Lower leg skin (tissue), 4 donors: ENCODE measurements at regions not wholly inside any gene's neighbourhood (a gene's known extent, or its start where the extent isn't known, plus 50 kb on each side); places are given as distances from the start of the nearest gene placed in this dataset.
A peak's percentile ranks its signal among the peaks of the same experiment; 100 is the strongest.

Source experiments
- DNase-seq, 2 donors: peaks; one replicate each; pipeline ENCODE4 v3.0.0-alpha.2; 2019; ENCODE audit warnings: low spot score in 2 of 2
- H3K4me3 ChIP-seq: fragments of 200-600 bp; sonication (generic); 2 replicates; pipeline ENCODE4 v1.5.1; 2017; ENCODE audit warnings: mild to moderate bottlenecking, low read depth; ENCODE audit not compliant: poor library complexity, severe bottlenecking
- POLR2A ChIP-seq, 2 donors: fragments of 450-650 bp; IDR thresholded peaks; one replicate each; pipeline ENCODE4 v1.6.1; 2016 to 2017; ENCODE audit warnings: antibody characterized with exemption in 2 of 2, mild to moderate bottlenecking in 1 of 2, moderate library complexity in 1 of 2
- WGBS, 2 donors: methylation state at CpG; one replicate each; pipeline ENCODE4 v1.1.5; 2018; 5-methylcytosine and 5-hydroxymethylcytosine counted together
- intact Hi-C: fragments of 100-400 bp; cut with DNase I; formaldehyde crosslinking; loops from one replicate; pipeline ENCODE4 v1.15.0; 2023; ENCODE audit warnings: low total_unique reads
- TF ChIP-seq, protein P1 (sequence below), 3 donors: fragments of 450-650 bp; IDR thresholded peaks; one replicate each; pipeline ENCODE4 v1.5.1; 2016; ENCODE audit warnings: antibody characterized with exemption in 3 of 3, mild to moderate bottlenecking in 3 of 3, moderate library complexity in 2 of 3

- TF ChIP-seq, protein P1, sequence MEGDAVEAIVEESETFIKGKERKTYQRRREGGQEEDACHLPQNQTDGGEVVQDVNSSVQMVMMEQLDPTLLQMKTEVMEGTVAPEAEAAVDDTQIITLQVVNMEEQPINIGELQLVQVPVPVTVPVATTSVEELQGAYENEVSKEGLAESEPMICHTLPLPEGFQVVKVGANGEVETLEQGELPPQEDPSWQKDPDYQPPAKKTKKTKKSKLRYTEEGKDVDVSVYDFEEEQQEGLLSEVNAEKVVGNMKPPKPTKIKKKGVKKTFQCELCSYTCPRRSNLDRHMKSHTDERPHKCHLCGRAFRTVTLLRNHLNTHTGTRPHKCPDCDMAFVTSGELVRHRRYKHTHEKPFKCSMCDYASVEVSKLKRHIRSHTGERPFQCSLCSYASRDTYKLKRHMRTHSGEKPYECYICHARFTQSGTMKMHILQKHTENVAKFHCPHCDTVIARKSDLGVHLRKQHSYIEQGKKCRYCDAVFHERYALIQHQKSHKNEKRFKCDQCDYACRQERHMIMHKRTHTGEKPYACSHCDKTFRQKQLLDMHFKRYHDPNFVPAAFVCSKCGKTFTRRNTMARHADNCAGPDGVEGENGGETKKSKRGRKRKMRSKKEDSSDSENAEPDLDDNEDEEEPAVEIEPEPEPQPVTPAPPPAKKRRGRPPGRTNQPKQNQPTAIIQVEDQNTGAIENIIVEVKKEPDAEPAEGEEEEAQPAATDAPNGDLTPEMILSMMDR (IDR thresholded peaks at IDR 0.05), result no peak
- no peak for TF ChIP-seq POLR2A (IDR thresholded peaks at IDR 0.05)
- DNase-seq, result peak in 1 of 2 donors; percentile 52
- WGBS, 2 donors, result 90 to 91% methylated on average over 9 of the region's 9 CpGs
- intact Hi-C loops, result no loop called here
- no peak overlapping the region for H3K4me3 ChIP-seq
Measured at GRCh38 chr6:170114187-170114945, 176.5 kb downstream of the DLL1 start.

DNA sequence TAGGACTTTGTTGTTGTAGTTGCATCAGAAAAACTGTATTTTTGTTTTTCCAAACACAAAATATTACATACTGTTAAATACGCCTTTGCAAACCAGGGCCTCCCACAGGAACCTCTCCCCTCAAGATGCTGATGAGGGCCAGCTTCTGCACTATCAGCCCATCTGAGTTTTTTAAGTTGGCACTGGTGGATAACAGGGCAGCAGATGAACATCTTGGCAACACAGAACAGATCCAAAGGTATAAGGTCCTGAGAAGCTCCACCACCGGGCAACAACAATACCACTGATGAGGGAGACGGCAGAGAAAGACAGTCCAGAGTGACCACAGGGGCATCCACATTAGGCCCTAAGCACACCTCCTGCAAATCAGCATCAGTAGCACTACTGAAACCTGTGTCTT, 177.7 kb downstream of the DLL1 start:
- DNase-seq, result peak in 1 of 2 donors; percentile 17

DNA sequence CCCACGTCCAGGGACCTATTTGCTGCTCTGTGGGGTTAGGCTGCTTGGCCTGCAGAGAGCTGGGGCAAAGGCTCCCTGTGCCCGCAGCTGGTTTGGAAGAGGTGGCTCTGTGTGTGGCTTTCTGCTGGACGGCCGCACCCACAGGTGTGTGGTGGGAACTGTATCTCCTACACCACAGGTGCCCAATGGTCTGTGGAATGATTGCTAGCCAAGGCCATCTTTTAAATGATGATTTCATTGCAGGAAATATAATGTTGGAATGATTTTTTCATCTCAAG, 178.4 kb downstream of the DLL1 start:
- intact Hi-C loops, result no loop called here
- TF ChIP-seq, protein P1 (IDR thresholded peaks at IDR 0.05), result no peak
- TF ChIP-seq POLR2A (IDR thresholded peaks at IDR 0.05), result no peak
- H3K4me3 ChIP-seq, result no peak overlapping the region
- WGBS, 2 donors, result 94% methylated on average over 4 of the region's 4 CpGs
- DNase-seq, result peak in 1 of 2 donors; percentile 59

More for the DNA sequence above, 177.7 kb downstream of the DLL1 start:
- intact Hi-C loops, result no loop called here
- WGBS, 2 donors, result 87 to 95% methylated on average over 3 of the region's 3 CpGs
- no peak overlapping the region for H3K4me3 ChIP-seq
- TF ChIP-seq, protein P1 (IDR thresholded peaks at IDR 0.05), result no peak
- TF ChIP-seq POLR2A (IDR thresholded peaks at IDR 0.05), result no peak

- H3K4me3 ChIP-seq, result no peak overlapping the region
- WGBS, 2 donors, result 87 to 90% methylated on average over 19 of the region's 19 CpGs
Measured at GRCh38 chr6:170111816-170112582, 178.9 kb downstream of the DLL1 start.

DNA sequence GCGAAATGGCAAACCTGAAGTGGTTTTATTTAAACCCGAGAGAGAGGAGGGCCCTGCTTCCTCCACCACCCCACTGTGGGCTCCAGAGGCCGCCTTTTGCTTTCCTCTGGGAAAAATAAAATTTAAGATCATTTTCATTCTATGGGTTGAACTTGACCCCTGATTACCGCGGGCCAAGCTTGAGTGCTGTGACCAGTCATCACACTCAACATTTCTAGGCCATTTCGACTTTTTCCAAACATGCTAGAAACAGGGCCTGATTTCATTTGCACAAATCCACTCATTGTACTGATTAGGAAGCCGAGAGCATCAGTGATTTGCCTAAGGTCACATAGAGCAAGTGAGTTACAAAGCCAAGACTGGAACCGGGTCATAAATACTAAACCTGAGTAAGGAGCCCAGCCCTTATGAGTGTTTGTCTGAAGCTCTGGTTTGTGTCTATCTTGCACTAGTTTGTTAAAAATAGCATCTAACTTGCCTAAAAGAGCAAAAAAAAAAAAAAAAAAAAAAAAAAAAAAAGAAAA, 179.7 kb downstream of the DLL1 start:
- no peak for TF ChIP-seq POLR2A (IDR thresholded peaks at IDR 0.05)
- TF ChIP-seq, protein P1 (IDR thresholded peaks at IDR 0.05), result no peak
- no peak overlapping the region for H3K4me3 ChIP-seq
- 89 to 92% methylated on average over 8 of the region's 8 CpGs for WGBS, 2 donors
- intact Hi-C loops, result no loop called here
- DNase-seq, result peak in 1 of 2 donors; percentile 10

More at GRCh38 chr6:170111816-170112582, 178.9 kb downstream of the DLL1 start:
- TF ChIP-seq, protein P1 (IDR thresholded peaks at IDR 0.05), result no peak
- no peak for TF ChIP-seq POLR2A (IDR thresholded peaks at IDR 0.05)
- intact Hi-C loops, result no loop called here
- DNase-seq, result peak in 1 of 2 donors; percentile 71
